ENCODE measurements at regions not wholly inside any gene's neighbourhood (a gene's known extent, or its start where the extent isn't known, plus 50 kb on each side); places are given as distances from the start of the nearest gene placed in this dataset.
A peak's percentile ranks its signal among the peaks of the same experiment; 100 is the strongest.

- WGBS (ENCODE audit: missing lambda C conversion rate): 5% methylated on average over 3 of the region's 3 CpGs
- H3K27ac ChIP-seq: peak overlapping the region; percentile 68 to 86
- H3K4me3 ChIP-seq: no peak overlapping the region
- TF ChIP-seq MAX (IDR thresholded peaks at IDR 0.05) (peak; percentile 81), HOXA7 (CRISPR knock-in tag; IDR thresholded peaks at IDR 0.05) (no peak), HES2 (IDR thresholded peaks at IDR 0.05) (peak; percentile 74; the same call in 1 of the 2 replicates), BCL3 (IDR thresholded peaks at IDR 0.05) (0 out of 3 replicates have a peak, but pooled peaks have one; percentile 53), MAFK (IDR thresholded peaks at IDR 0.05; ENCODE audit: partially characterized antibody) (peak; percentile 98), JUNB (IDR thresholded peaks at IDR 0.05) (peak; percentile 85), NFE2L2 (conservative IDR thresholded peaks at IDR 0.05; ENCODE audit: low read length) (peak; percentile 93), BHLHE40 (IDR thresholded peaks at IDR 0.05; ENCODE audit: low read depth, low read length) (no peak), CHD2 (IDR thresholded peaks at IDR 0.05; ENCODE audit: low read length, partially characterized antibody) (no peak), RAD21 (conservative IDR thresholded peaks at IDR 0.05 in 1 of 2, IDR thresholded peaks at IDR 0.05 in 1 of 2) (peak in 1 of 2 experiments; percentile 37; a peak in 2 of 5 replicates), GATA3 (IDR thresholded peaks at IDR 0.05; ENCODE audit: borderline replicate concordance) (peak; percentile 68; the same call in 1 of the 2 replicates), JUN (IDR thresholded peaks at IDR 0.05) (peak; percentile 71 to 72; a peak in 1 of 5 replicates), FOSL2 (IDR thresholded peaks at IDR 0.05) (peak; percentile 88), FOSL2 (CRISPR knock-in tag; IDR thresholded peaks at IDR 0.05) (peak; percentile 90), CEBPB (IDR thresholded peaks at IDR 0.05) (peak; percentile 90 to 98), HOXB13 (CRISPR knock-in tag; IDR thresholded peaks at IDR 0.05; ENCODE audit: low read depth) (peak; percentile 39; the same call in 1 of the 2 replicates), ZSCAN20 (CRISPR knock-in tag; IDR thresholded peaks at IDR 0.05) (no peak), E2F6 (IDR thresholded peaks at IDR 0.05; ENCODE audit: borderline replicate concordance, low read depth) (peak; percentile 39; the same call in 1 of the 2 replicates), SMC3 (IDR thresholded peaks at IDR 0.05) (0 out of 3 replicates have a peak, but pooled peaks have one; percentile 14), EP300 (IDR thresholded peaks at IDR 0.05) (peak; percentile 57 to 62; a peak in 2 of 5 replicates)
- DNase-seq (ENCODE audit: low read depth in 1 of 2, low spot score in 1 of 2) (peak; percentile 67 to 95), FAIRE-seq (peak; percentile 92), ATAC-seq (peak; percentile 96 to 98)
- no peaks in the 10 kb centered on the region for H3K9me3 ChIP-seq
- peak overlapping the region; percentile 56 for H3K4me2 ChIP-seq
- CTCF ChIA-PET: interaction anchor here (1.5 kb wide), 1 partner anchor 98 kb away, joined by 3 read pairs; no protein-coding TSS in a partner anchor
- POLR2A ChIA-PET: interaction anchor here (1.2 kb wide), 1 partner anchor 101 kb away, joined by 3 read pairs; no protein-coding TSS in a partner anchor
- peaks cover 25% of the 10 kb centered on the region for H3K4me1 ChIP-seq
Observed at GRCh38 chr7:114819616-114820362, 102.1 kb upstream of the MDFIC start.

GRCh38 chr7:114821030-114821900 is 100.6 kb upstream of the MDFIC start:
- H3K4me2 ChIP-seq: no peak overlapping the region
- peaks cover 2% of the 10 kb centered on the region; the same call in 1 of the 3 replicates for H3K9me3 ChIP-seq
- WGBS (ENCODE audit: missing lambda C conversion rate): 95% methylated on average over 6 of the region's 6 CpGs
- DNase-seq (ENCODE audit: low read depth in 1 of 2, low spot score in 1 of 2) (no peak), ATAC-seq (no peak), FAIRE-seq (no peak)
- TF ChIP-seq FOXS1 (CRISPR knock-in tag; IDR thresholded peaks at IDR 0.05): no peak
- no peak for TF ChIP-seq PHF8 (IDR thresholded peaks at IDR 0.05; ENCODE audit: borderline replicate concordance, low read depth)
- peak; percentile 74 for TF ChIP-seq MAFK (IDR thresholded peaks at IDR 0.05; ENCODE audit: partially characterized antibody)
- TF ChIP-seq CTCF (IDR thresholded peaks at IDR 0.05): no peak
- TF ChIP-seq KDM1A (IDR thresholded peaks at IDR 0.05; ENCODE audit: low read depth): no peak
- TF ChIP-seq EHMT2 (IDR thresholded peaks at IDR 0.05; ENCODE audit: low read depth): no peak
- TF ChIP-seq RAD21 (conservative IDR thresholded peaks at IDR 0.05 in 1 of 2, IDR thresholded peaks at IDR 0.05 in 1 of 2): no peak
- TF ChIP-seq MYC (IDR thresholded peaks at IDR 0.05; ENCODE audit: borderline replicate concordance, low read length): no peak
- no peak for TF ChIP-seq MAZ (IDR thresholded peaks at IDR 0.05; ENCODE audit: borderline replicate concordance, low read depth, low read length)
- ChIA-PET CTCF (interaction anchor here (0.6 kb wide), 2 partner anchors 8 to 523 kb away, joined by 3 to 4 read pairs; no protein-coding TSS in a partner anchor), POLR2A (no interaction called here)
- peak overlapping the region; percentile 18 to 86; a peak in 2 of 6 replicates for H3K27ac ChIP-seq
- no peak overlapping the region for H3K4me3 ChIP-seq
- H3K4me1 ChIP-seq: peaks cover 25% of the 10 kb centered on the region
